PC-3 (cell line): ENCODE measurements at regions not wholly inside any gene's neighbourhood (a gene's known extent, or its start where the extent isn't known, plus 50 kb on each side); places are given as distances from the start of the nearest gene placed in this dataset.
A peak's percentile ranks its signal among the peaks of the same experiment; 100 is the strongest.

Experiments used
- ATAC-seq: fragments of 200-7000 bp; cut with Tn5 transposase; 2 replicates; pipeline ENCODE4 v1.9.1; 2020; ENCODE audit warnings: mild to moderate bottlenecking, moderate library complexity
- BruUV-seq: library from RNA; stranded (reverse); fragments of 400-500 nt; replicated peaks from 2 replicates; lab custom pipeline; 2021; lab: Mats Ljungman, UMichigan
- CTCF ChIA-PET: fragments of 300-600 bp; sonication (Branson Sonifier 250); formaldehyde crosslinking; loops from one replicate; lab custom pipeline; 2022; ENCODE audit warnings: antibody characterized with exemption; lab: Charles Lee
- POLR2A ChIA-PET: fragments of 300-600 bp; sonication (Branson Sonifier 250); formaldehyde crosslinking; loops from one replicate; lab custom pipeline; 2022; ENCODE audit warnings: antibody characterized with exemption; ENCODE audit not compliant: unreplicated experiment; lab: Charles Lee
- DNase-seq: peaks from one replicate; pipeline ENCODE4 v3.0.0-alpha.2; 2015
- H2AFZ ChIP-seq: fragments of 300-600 bp; sonication (generic); 2 replicates; pipeline ENCODE4 v1.6.0; 2016; ENCODE audit warnings: antibody characterized with exemption, low read length
- H3F3A ChIP-seq: fragments of 300-600 bp; sonication (generic); one replicate; pipeline ENCODE4 v1.6.0; 2017; ENCODE audit warnings: antibody characterized with exemption, low read length, control low read depth, mild to moderate bottlenecking; ENCODE audit not compliant: unreplicated experiment
- H3K27ac ChIP-seq: fragments of 300-600 bp; sonication (generic); 2 replicates; pipeline ENCODE4 v1.5.1; 2016; ENCODE audit warnings: mild to moderate bottlenecking, low read length
- H3K27me3 ChIP-seq: fragments of 300-600 bp; sonication (generic); 2 replicates; pipeline ENCODE4 v1.6.1; 2016; ENCODE audit warnings: low read length, mixed read lengths
- H3K36me3 ChIP-seq: fragments of 300-600 bp; sonication (generic); 2 replicates; pipeline ENCODE4 v1.6.1; 2016; ENCODE audit warnings: low read depth, mixed run types, low read length, mixed read lengths
- H3K4me1 ChIP-seq: fragments of 300-600 bp; sonication (generic); 2 replicates; pipeline ENCODE4 v1.5.1; 2016; ENCODE audit warnings: low read length; ENCODE audit not compliant: insufficient read depth
- H3K4me2 ChIP-seq: fragments of 300-600 bp; sonication (generic); 2 replicates; pipeline ENCODE4 v1.6.0; 2016; ENCODE audit warnings: low read length
- H3K4me3 ChIP-seq: fragments of 300-600 bp; sonication (generic); 2 replicates; pipeline ENCODE4 v1.5.1; 2016; ENCODE audit warnings: mild to moderate bottlenecking, low read length, mixed read lengths
- H3K79me2 ChIP-seq: fragments of 300-600 bp; sonication (generic); 2 replicates; pipeline ENCODE4 v1.6.1; 2017; ENCODE audit warnings: low read length, mixed read lengths
- H3K9ac ChIP-seq: fragments of 300-600 bp; sonication (generic); 2 replicates; pipeline ENCODE4 v1.6.0; 2016; ENCODE audit warnings: mild to moderate bottlenecking, low read length
- H3K9me2 ChIP-seq: fragments of 300-600 bp; sonication (generic); replicated peaks from 2 replicates; pipeline ENCODE4 v1.6.1; 2016; ENCODE audit warnings: mixed run types, low read length, mixed read lengths
- H3K9me3 ChIP-seq: fragments of 300-600 bp; sonication (generic); 2 replicates; pipeline ENCODE4 v1.6.1; 2016; ENCODE audit warnings: low read length, mixed read lengths
- H4K20me1 ChIP-seq: fragments of 300-600 bp; sonication (generic); 2 replicates; pipeline ENCODE4 v1.6.1; 2016; ENCODE audit warnings: low read length, mixed read lengths
- EZH2 ChIP-seq: fragments of 300-600 bp; sonication (generic); IDR thresholded peaks from one replicate; pipeline ENCODE4 v1.6.1; 2017; ENCODE audit warnings: antibody characterized with exemption, mild to moderate bottlenecking, low read length; ENCODE audit not compliant: unreplicated experiment
- EZH2phosphoT487 ChIP-seq: fragments of 300-600 bp; sonication (generic); IDR thresholded peaks from 2 replicates; pipeline ENCODE4 v1.6.1; 2018; ENCODE audit warnings: mild to moderate bottlenecking, antibody characterized with exemption, low read length, borderline replicate concordance
- intact Hi-C: fragments of 100-400 bp; cut with micrococcal nuclease; formaldehyde crosslinking; loops from 2 replicates; pipeline ENCODE4 v1.9.0; 2023
- TF ChIP-seq, protein P1 (sequence below): fragments of 300-600 bp; sonication (generic); conservative IDR thresholded peaks from 2 replicates; pipeline ENCODE4 v1.5.1; 2017; ENCODE audit warnings: antibody characterized with exemption, low read depth, mild to moderate bottlenecking, low read length

DNA sequence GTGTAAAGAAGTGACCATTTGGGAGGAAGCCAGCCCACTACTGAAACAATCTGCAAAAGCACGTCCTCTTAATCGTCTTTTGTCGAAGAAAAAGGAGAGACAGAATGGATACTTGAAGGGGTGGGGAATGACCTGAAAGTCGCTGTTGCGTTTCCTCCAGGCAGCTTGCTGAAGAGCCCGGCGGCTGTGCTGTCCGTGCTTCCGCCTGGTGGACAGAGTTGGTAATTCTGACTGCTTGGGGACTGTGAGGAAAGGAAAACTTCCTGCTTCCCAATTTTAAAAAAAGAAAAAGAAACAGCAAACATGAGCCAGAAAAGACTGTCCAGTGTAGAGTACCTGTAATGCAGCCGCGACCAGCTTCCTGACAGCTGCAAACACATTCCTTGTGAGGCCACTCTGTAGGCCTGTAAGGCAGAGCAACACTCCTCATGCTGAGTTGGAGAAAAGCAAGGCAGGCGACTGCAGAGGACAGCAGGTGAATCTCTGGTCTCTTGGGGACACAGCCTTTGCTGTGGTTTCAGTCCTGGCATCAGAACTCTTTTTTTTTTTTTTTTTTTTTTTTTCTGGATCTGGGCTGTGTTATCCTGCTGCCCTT is 251.1 kb upstream of the TBX18 start:
- Histone ChIP-seq H3K9me2 (no peaks in the 10 kb centered on the region), H3K4me3 (no peak overlapping the region), H3K9ac (no peak overlapping the region), H3K36me3 (no peaks in the 10 kb centered on the region), H3K4me2 (no peak overlapping the region), H3K4me1 (no peaks in the 10 kb centered on the region), H4K20me1 (no peaks in the 10 kb centered on the region), H3K27me3 (peaks cover 22% of the 10 kb centered on the region; the same call in 1 of the 2 replicates), H3K27ac (no peak overlapping the region), H3F3A (no peaks in the 10 kb centered on the region), H3K9me3 (no peaks in the 10 kb centered on the region), H2AFZ (no peak overlapping the region), H3K79me2 (no peaks in the 10 kb centered on the region)
- ATAC-seq (peak; percentile 72), DNase-seq (peak; percentile 63)
- CTCF ChIA-PET: no interaction called here
- POLR2A ChIA-PET: no interaction called here
- intact Hi-C loops: loop anchor here (2.0 kb wide), 1 partner anchor 307 kb away; no protein-coding TSS in a partner anchor
- no peak for TF ChIP-seq EZH2phosphoT487
- TF ChIP-seq, protein P1, sequence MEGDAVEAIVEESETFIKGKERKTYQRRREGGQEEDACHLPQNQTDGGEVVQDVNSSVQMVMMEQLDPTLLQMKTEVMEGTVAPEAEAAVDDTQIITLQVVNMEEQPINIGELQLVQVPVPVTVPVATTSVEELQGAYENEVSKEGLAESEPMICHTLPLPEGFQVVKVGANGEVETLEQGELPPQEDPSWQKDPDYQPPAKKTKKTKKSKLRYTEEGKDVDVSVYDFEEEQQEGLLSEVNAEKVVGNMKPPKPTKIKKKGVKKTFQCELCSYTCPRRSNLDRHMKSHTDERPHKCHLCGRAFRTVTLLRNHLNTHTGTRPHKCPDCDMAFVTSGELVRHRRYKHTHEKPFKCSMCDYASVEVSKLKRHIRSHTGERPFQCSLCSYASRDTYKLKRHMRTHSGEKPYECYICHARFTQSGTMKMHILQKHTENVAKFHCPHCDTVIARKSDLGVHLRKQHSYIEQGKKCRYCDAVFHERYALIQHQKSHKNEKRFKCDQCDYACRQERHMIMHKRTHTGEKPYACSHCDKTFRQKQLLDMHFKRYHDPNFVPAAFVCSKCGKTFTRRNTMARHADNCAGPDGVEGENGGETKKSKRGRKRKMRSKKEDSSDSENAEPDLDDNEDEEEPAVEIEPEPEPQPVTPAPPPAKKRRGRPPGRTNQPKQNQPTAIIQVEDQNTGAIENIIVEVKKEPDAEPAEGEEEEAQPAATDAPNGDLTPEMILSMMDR: peak; percentile 75
- BruUV-seq: no TSS peak

DNA sequence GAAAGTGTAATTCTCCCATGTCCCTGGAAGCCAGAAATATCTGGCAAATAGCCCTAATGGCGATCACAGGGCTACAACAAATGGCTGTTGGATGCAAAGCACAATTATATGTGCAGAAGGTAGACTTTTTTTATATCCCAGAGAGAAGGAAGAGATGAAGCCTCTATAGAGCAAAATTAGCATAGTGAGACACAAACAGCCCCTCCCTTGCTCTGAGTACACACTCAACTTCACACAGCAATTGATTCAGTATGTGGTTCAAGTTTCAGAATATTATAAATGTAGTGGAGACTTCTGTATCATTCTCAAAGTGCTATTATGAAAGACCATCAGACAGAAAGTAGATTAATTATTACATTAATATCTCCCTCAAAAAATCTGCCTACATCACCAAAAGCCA is 246.5 kb upstream of the TBX18 start:
- H2AFZ ChIP-seq: no peak overlapping the region
- H3K4me2 ChIP-seq: no peak overlapping the region
- peaks cover 12% of the 10 kb centered on the region; the same call in 1 of the 2 replicates for H3K27me3 ChIP-seq
- H3K9me3 ChIP-seq: no peaks in the 10 kb centered on the region
- H3F3A ChIP-seq: no peaks in the 10 kb centered on the region
- no peaks in the 10 kb centered on the region for H3K79me2 ChIP-seq
- intact Hi-C loops: no loop called here
- H3K9ac ChIP-seq: no peak overlapping the region
- no peaks in the 10 kb centered on the region for H3K9me2 ChIP-seq
- no TSS peak for BruUV-seq
- no peak overlapping the region for H3K27ac ChIP-seq
- H3K4me1 ChIP-seq: no peaks in the 10 kb centered on the region
- H3K4me3 ChIP-seq: no peak overlapping the region
- CTCF ChIA-PET: no interaction called here
- ATAC-seq (no peak), DNase-seq (no peak)
- H3K36me3 ChIP-seq: no peaks in the 10 kb centered on the region
- H4K20me1 ChIP-seq: no peaks in the 10 kb centered on the region
- TF ChIP-seq EZH2phosphoT487 (no peak), EZH2 (no peak)
- TF ChIP-seq, protein P1: no peak
- POLR2A ChIA-PET: no interaction called here

DNA sequence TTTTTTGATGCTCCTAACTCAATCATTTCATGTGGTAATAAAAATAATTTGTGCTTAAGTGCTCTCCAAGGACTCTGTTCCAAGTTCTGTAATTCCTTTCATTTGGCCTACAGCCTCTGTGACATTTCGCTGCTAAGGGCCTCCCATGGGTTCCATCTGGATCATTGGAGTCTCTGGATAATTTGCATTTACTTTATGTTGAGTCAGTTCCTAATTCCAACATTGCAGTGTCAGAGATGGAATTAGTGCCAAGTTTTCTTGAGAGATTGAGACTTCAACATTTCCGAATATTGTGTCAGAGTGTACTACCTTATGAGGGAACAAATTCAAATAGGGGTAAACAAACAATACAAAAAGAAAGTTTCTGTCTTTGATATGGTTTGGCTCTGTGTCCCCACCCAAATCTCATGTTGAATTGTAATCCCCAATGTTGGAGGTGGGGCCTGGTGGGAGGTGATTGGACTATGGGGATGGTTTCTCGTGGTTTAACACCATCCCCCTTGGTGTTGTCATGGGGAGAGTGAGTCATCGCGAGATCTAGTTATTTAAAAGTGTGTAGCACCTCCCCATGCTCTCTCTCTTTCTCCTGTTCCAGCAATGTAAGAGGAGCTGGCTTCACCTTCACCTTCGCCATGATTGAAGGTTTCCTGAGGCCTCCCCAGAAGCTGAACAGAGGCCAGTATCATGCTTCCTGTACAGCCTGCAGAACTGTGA is 244.1 kb upstream of the TBX18 start:
- no peaks in the 10 kb centered on the region for H3K9me2 ChIP-seq
- no peak overlapping the region for H3K9ac ChIP-seq
- no peaks in the 10 kb centered on the region for H4K20me1 ChIP-seq
- no peak overlapping the region for H3K4me2 ChIP-seq
- ATAC-seq (no peak), DNase-seq (peak; percentile 27)
- no peak overlapping the region for H3K27ac ChIP-seq
- TF ChIP-seq EZH2: no peak
- TF ChIP-seq EZH2phosphoT487: no peak
- TF ChIP-seq, protein P1: no peak
- no peaks in the 10 kb centered on the region for H3K79me2 ChIP-seq
- BruUV-seq: no TSS peak
- H3K9me3 ChIP-seq: no peaks in the 10 kb centered on the region
- H3K36me3 ChIP-seq: no peaks in the 10 kb centered on the region
- CTCF ChIA-PET: no interaction called here
- H3K4me3 ChIP-seq: no peak overlapping the region
- POLR2A ChIA-PET: no interaction called here
- intact Hi-C loops: no loop called here
- no peaks in the 10 kb centered on the region for H3K4me1 ChIP-seq
- no peaks in the 10 kb centered on the region for H3F3A ChIP-seq
- H2AFZ ChIP-seq: no peak overlapping the region
- H3K27me3 ChIP-seq: 0 out of 2 replicates have a peak, but pooled peaks cover 7% of the 10 kb centered on the region
